MM.1S (cell line): ENCODE measurements at regions not wholly inside any gene's neighbourhood (a gene's known extent, or its start where the extent isn't known, plus 50 kb on each side); places are given as distances from the start of the nearest gene placed in this dataset.

Experiments used
- DNase-seq: peaks from one replicate; pipeline ENCODE4 v3.0.0-alpha.2; 2015
- H2AFZ ChIP-seq: fragments of 300-600 bp; sonication (generic); 2 replicates; pipeline ENCODE4 v1.6.0; 2016; ENCODE audit warnings: antibody characterized with exemption, low read length
- H3F3A ChIP-seq: fragments of 300-600 bp; sonication (generic); 2 replicates; pipeline ENCODE4 v1.6.1; 2016; ENCODE audit warnings: mild to moderate bottlenecking, antibody characterized with exemption, low read length, moderate library complexity, mixed read lengths; ENCODE audit not compliant: insufficient read depth
- H3K27ac ChIP-seq: fragments of 300-600 bp; sonication (generic); 2 replicates; pipeline ENCODE4 v1.5.1; 2016; ENCODE audit warnings: mild to moderate bottlenecking, low read length
- H3K27me3 ChIP-seq: fragments of 300-600 bp; sonication (generic); replicated peaks from 2 replicates; pipeline ENCODE4 v1.6.0; 2016; ENCODE audit warnings: low read length; ENCODE audit not compliant: insufficient read depth
- H3K36me3 ChIP-seq: fragments of 300-600 bp; sonication (generic); replicated peaks from 2 replicates; pipeline ENCODE4 v1.6.1; 2016; ENCODE audit warnings: mild to moderate bottlenecking, low read length, mixed read lengths; ENCODE audit not compliant: insufficient read depth
- H3K4me1 ChIP-seq: fragments of 300-600 bp; sonication (generic); 2 replicates; pipeline ENCODE4 v1.6.1; 2016; ENCODE audit warnings: low read length, mixed read lengths
- H3K4me2 ChIP-seq: fragments of 300-600 bp; sonication (generic); 2 replicates; pipeline ENCODE4 v1.6.0; 2016; ENCODE audit warnings: low read depth, low read length
- H3K4me3 ChIP-seq: fragments of 300-600 bp; sonication (generic); 2 replicates; pipeline ENCODE4 v1.5.1; 2016; ENCODE audit warnings: low read length, mixed read lengths
- H3K79me2 ChIP-seq: fragments of 300-600 bp; sonication (generic); 2 replicates; pipeline ENCODE4 v1.6.1; 2016; ENCODE audit warnings: mixed run types, low read length, mixed read lengths
- H3K9ac ChIP-seq: fragments of 300-600 bp; sonication (generic); 2 replicates; pipeline ENCODE4 v1.6.1; 2016; ENCODE audit warnings: low read length, mixed read lengths
- H3K9me2 ChIP-seq: fragments of 300-600 bp; sonication (generic); replicated peaks from 2 replicates; pipeline ENCODE4 v1.6.1; 2016; ENCODE audit warnings: mild to moderate bottlenecking, low read length, mixed read lengths; ENCODE audit not compliant: insufficient read depth
- H3K9me3 ChIP-seq: fragments of 300-600 bp; sonication (generic); replicated peaks from 2 replicates; pipeline ENCODE4 v1.6.1; 2016; ENCODE audit warnings: mild to moderate bottlenecking, low read length, mixed read lengths; ENCODE audit not compliant: insufficient read depth
- H4K20me1 ChIP-seq: fragments of 300-600 bp; sonication (generic); 2 replicates; pipeline ENCODE4 v1.6.1; 2016; ENCODE audit warnings: mild to moderate bottlenecking, low read length, moderate library complexity, mixed read lengths; ENCODE audit not compliant: insufficient read depth
- EZH2 ChIP-seq: fragments of 300-600 bp; sonication (generic); optimal IDR thresholded peaks from 2 replicates; pipeline ENCODE3; 2017; ENCODE audit warnings: low read depth, mild to moderate bottlenecking, antibody characterized with exemption, low read length, mixed read lengths
- EZH2phosphoT487 ChIP-seq: fragments of 300-600 bp; sonication (generic); IDR thresholded peaks from 2 replicates; pipeline ENCODE4 v1.6.1; 2018; ENCODE audit warnings: antibody characterized with exemption, low read length
- TF ChIP-seq, protein P1 (sequence below): fragments of 300-600 bp; sonication (generic); IDR thresholded peaks from 2 replicates; pipeline ENCODE4 v1.5.1; 2016; ENCODE audit warnings: antibody characterized with exemption, low read length, mixed read lengths

DNA sequence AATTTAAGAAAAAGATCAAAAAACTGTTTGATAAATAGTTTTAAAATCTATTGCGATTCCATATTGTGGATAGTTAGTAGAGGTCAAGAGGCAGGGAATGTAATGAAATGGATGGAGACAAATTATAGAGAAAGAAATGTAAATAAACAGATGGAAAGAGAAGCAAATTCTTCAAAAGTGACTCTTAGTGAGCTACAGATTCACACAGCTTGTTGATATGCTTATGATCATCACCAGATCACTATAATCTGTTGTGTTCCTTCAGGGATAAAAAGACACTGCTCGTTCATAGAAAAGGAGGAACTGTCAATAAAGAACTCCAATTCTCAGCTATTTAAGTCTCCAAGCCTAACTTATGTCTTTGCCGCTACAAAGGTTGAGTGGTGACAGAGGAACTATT, 251.4 kb upstream of the SEMA3C start:
- TF ChIP-seq, protein P1, sequence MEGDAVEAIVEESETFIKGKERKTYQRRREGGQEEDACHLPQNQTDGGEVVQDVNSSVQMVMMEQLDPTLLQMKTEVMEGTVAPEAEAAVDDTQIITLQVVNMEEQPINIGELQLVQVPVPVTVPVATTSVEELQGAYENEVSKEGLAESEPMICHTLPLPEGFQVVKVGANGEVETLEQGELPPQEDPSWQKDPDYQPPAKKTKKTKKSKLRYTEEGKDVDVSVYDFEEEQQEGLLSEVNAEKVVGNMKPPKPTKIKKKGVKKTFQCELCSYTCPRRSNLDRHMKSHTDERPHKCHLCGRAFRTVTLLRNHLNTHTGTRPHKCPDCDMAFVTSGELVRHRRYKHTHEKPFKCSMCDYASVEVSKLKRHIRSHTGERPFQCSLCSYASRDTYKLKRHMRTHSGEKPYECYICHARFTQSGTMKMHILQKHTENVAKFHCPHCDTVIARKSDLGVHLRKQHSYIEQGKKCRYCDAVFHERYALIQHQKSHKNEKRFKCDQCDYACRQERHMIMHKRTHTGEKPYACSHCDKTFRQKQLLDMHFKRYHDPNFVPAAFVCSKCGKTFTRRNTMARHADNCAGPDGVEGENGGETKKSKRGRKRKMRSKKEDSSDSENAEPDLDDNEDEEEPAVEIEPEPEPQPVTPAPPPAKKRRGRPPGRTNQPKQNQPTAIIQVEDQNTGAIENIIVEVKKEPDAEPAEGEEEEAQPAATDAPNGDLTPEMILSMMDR, result no peak
- no peak for TF ChIP-seq EZH2phosphoT487
- no peak for TF ChIP-seq EZH2
- no peaks in the 10 kb centered on the region for H3K4me1 ChIP-seq
- no peaks in the 10 kb centered on the region for H3K9me2 ChIP-seq
- no peaks in the 10 kb centered on the region for H3K9me3 ChIP-seq
- H3K27ac ChIP-seq, result no peak overlapping the region
- no peak overlapping the region for H3K4me3 ChIP-seq
- H3K79me2 ChIP-seq, result no peaks in the 10 kb centered on the region
- no peak for DNase-seq
- no peak overlapping the region for H3K4me2 ChIP-seq
- H2AFZ ChIP-seq, result no peak overlapping the region
- no peaks in the 10 kb centered on the region for H3K27me3 ChIP-seq
- H3F3A ChIP-seq, result no peaks in the 10 kb centered on the region
- no peaks in the 10 kb centered on the region for H4K20me1 ChIP-seq
- H3K9ac ChIP-seq, result no peak overlapping the region
- H3K36me3 ChIP-seq, result no peaks in the 10 kb centered on the region

DNA sequence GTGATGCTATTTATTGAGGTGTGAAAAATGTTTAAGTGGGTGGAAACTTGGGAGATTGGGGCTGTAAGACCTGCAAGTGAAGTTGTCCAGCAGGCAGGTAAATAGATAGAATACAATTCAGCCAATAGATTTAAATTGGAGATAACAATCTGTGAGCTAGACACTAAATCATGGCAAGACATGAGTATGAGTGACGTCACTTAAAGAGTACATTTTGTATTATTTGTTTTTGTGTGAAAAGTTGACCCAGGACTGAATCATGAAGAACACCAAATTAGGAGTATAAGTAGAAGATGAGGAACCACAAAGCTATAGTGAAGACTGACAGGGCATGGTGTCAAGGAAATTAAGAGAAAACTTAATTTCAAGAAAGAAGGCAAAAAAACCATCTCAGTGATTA, 249.1 kb upstream of the SEMA3C start:
- H3K9me2 ChIP-seq, result no peaks in the 10 kb centered on the region
- no peak overlapping the region for H3K4me3 ChIP-seq
- H4K20me1 ChIP-seq, result no peaks in the 10 kb centered on the region
- H3K4me1 ChIP-seq, result no peaks in the 10 kb centered on the region
- H3K27ac ChIP-seq, result no peak overlapping the region
- TF ChIP-seq EZH2phosphoT487 (no peak), EZH2 (no peak)
- TF ChIP-seq, protein P1, result no peak
- H3K9me3 ChIP-seq, result no peaks in the 10 kb centered on the region
- no peaks in the 10 kb centered on the region for H3K27me3 ChIP-seq
- H2AFZ ChIP-seq, result no peak overlapping the region
- no peaks in the 10 kb centered on the region for H3K36me3 ChIP-seq
- no peaks in the 10 kb centered on the region for H3K79me2 ChIP-seq
- DNase-seq, result no peak
- no peaks in the 10 kb centered on the region for H3F3A ChIP-seq
- H3K9ac ChIP-seq, result no peak overlapping the region
- no peak overlapping the region for H3K4me2 ChIP-seq

DNA sequence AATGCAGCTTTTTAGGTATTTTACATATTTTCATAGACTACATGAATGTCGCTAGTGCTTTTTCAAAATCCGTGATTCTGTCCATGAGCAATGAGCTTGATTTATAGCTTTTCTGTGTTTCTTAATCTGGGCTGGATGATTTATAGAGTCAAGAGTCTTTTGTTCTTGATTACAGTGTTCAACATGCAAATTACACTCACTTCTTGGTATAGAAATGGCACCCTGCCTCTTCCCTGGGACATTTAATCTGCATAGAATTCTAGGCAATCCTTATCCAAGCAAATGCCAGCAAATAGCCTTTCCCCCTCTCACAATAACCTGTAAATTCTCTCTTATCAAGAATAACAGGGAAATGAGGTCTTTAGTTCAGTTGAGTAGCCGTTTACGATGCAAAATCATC, 246.2 kb upstream of the SEMA3C start:
- Histone ChIP-seq H3K4me3 (no peak overlapping the region), H3K27ac (no peak overlapping the region), H3F3A (no peaks in the 10 kb centered on the region), H3K4me1 (no peaks in the 10 kb centered on the region), H3K9me3 (no peaks in the 10 kb centered on the region), H3K27me3 (no peaks in the 10 kb centered on the region), H2AFZ (no peak overlapping the region), H3K36me3 (no peaks in the 10 kb centered on the region), H3K4me2 (no peak overlapping the region), H3K9me2 (no peaks in the 10 kb centered on the region), H3K9ac (no peak overlapping the region), H3K79me2 (no peaks in the 10 kb centered on the region), H4K20me1 (no peaks in the 10 kb centered on the region)
- DNase-seq, result no peak
- TF ChIP-seq EZH2phosphoT487, result no peak
- no peak for TF ChIP-seq EZH2
- TF ChIP-seq, protein P1, result no peak
